Endothelial cell of umbilical vein (primary cell): ENCODE measurements at regions not wholly inside any gene's neighbourhood (a gene's known extent, or its start where the extent isn't known, plus 50 kb on each side); places are given as distances from the start of the nearest gene placed in this dataset.

Source experiments
- EZH2 ChIP-seq: IDR thresholded peaks from 2 replicates; pipeline ENCODE4 v1.6.1; 2012; ENCODE audit warnings: borderline replicate concordance, low read depth, mild to moderate bottlenecking, moderate library complexity, low read length, inconsistent platforms; ENCODE audit not compliant: severe bottlenecking
- GATA2 ChIP-seq: IDR thresholded peaks from 2 replicates; pipeline ENCODE4 v1.7.0; 2011; ENCODE audit warnings: low read depth, mild to moderate bottlenecking, moderate library complexity, mixed read lengths, low read length; ENCODE audit not compliant: insufficient read length, insufficient read depth
- POLR2A ChIP-seq: IDR thresholded peaks from 2 replicates; pipeline ENCODE4 v1.6.1; 2012; ENCODE audit warnings: low read depth, mild to moderate bottlenecking, control low read depth, low read length
- POLR2AphosphoS5 ChIP-seq: IDR thresholded peaks from 2 replicates; pipeline ENCODE4 v1.6.1; 2012; ENCODE audit warnings: low read depth, mild to moderate bottlenecking, control low read depth, low read length, moderate library complexity; ENCODE audit not compliant: insufficient read depth
- TF ChIP-seq, protein P1 (sequence below), 2 donors: IDR thresholded peaks; 1 replicate in 1 of 2; 2 replicates in 1 of 2; pipeline ENCODE4 v1.5.1; 2011; ENCODE audit warnings: low read length in 2 of 2, mild to moderate bottlenecking in 2 of 2, moderate library complexity in 2 of 2, control low read depth in 1 of 2, inconsistent platforms in 1 of 2, low read depth in 1 of 2; ENCODE audit not compliant: insufficient read depth in 1 of 2; ENCODE audit errors: extremely low read depth in 1 of 2

DNA sequence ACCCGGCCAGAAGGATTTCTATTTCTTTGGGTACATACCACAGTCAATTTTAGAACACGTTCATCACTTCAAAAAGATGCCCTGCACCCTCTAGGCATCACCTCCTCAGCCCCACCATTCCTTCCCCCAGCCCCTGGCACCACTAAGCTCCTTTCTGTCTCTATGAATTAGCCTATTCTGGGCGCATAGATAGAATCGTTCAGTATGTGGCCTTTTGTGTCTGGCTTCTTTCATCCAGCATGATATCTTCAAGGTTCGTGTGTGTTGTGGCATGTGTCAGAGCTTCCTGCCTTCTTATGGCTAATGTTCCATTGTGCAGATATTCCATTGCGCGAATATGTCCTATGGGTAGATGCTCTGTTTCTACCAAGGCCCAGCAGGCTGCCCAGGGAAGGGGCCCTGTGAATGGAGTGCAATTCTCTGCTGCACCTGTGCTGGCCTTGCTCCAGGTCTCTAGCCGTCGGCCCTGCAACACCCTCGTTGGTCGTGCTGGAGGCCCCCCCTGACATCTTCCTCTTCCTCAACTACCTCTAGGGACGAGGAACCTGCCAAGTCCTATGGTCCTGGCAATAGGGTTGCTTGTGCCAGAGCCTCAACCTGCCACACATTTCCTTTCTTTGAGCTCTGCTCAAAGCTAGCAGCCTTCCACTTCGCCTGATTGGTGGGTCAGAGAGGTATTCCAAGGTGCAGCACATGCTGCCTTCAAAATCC is 113.5 kb downstream of the RIPK4 start:
- TF ChIP-seq, protein P1, sequence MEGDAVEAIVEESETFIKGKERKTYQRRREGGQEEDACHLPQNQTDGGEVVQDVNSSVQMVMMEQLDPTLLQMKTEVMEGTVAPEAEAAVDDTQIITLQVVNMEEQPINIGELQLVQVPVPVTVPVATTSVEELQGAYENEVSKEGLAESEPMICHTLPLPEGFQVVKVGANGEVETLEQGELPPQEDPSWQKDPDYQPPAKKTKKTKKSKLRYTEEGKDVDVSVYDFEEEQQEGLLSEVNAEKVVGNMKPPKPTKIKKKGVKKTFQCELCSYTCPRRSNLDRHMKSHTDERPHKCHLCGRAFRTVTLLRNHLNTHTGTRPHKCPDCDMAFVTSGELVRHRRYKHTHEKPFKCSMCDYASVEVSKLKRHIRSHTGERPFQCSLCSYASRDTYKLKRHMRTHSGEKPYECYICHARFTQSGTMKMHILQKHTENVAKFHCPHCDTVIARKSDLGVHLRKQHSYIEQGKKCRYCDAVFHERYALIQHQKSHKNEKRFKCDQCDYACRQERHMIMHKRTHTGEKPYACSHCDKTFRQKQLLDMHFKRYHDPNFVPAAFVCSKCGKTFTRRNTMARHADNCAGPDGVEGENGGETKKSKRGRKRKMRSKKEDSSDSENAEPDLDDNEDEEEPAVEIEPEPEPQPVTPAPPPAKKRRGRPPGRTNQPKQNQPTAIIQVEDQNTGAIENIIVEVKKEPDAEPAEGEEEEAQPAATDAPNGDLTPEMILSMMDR (IDR thresholded peaks at IDR 0.05; ENCODE audit: extremely low read depth in 1 of 2, insufficient read depth in 1 of 2, low read depth in 1 of 2, low read length in 2 of 2) = no peak
- TF ChIP-seq POLR2AphosphoS5 (no peak), POLR2A (no peak), EZH2 (no peak), GATA2 (no peak)
